HG02885 (cell line): ENCODE measurements at regions not wholly inside any gene's neighbourhood (a gene's known extent, or its start where the extent isn't known, plus 50 kb on each side); places are given as distances from the start of the nearest gene placed in this dataset.

Experiments
- ATAC-seq: cut with Tn5 transposase; IDR thresholded peaks from one replicate; pipeline ENCODE4 v1.9.1; 2021; ENCODE audit warnings: mild to moderate bottlenecking; ENCODE audit not compliant: unreplicated experiment, poor library complexity

- ATAC-seq = no peak
Observed at GRCh38 chr10:52438119-52438518, 124.0 kb downstream of the DKK1 start.

- no peak for ATAC-seq
Observed at GRCh38 chr10:52440612-52441285, 126.7 kb downstream of the DKK1 start.

- ATAC-seq = no peak
Observed at GRCh38 chr10:52442576-52442975, 128.5 kb downstream of the DKK1 start.

GRCh38 chr10:52443419-52444388, 129.6 kb downstream of the DKK1 start:
- no peak for ATAC-seq

GRCh38 chr10:52446391-52446790, 132.3 kb downstream of the DKK1 start:
- ATAC-seq = no peak

GRCh38 chr10:52447931-52448353, 133.9 kb downstream of the DKK1 start:
- no peak for ATAC-seq

GRCh38 chr10:52450762-52451291, 136.7 kb downstream of the DKK1 start:
- ATAC-seq = no peak

GRCh38 chr10:52451817-52452216, 137.7 kb downstream of the DKK1 start:
- no peak for ATAC-seq

GRCh38 chr10:52452600-52453493, 138.8 kb downstream of the DKK1 start:
- no peak for ATAC-seq

- ATAC-seq = no peak
Observed at GRCh38 chr10:52453501-52453900, 139.4 kb downstream of the DKK1 start.

GRCh38 chr10:52454491-52454890, 140.4 kb downstream of the DKK1 start:
- no peak for ATAC-seq

GRCh38 chr10:52455098-52455497, 141.0 kb downstream of the DKK1 start:
- ATAC-seq = no peak

- no peak for ATAC-seq
Observed at GRCh38 chr10:52459097-52459496, 145.0 kb downstream of the DKK1 start.

GRCh38 chr10:52463826-52464225, 149.7 kb downstream of the DKK1 start:
- ATAC-seq = no peak

- no peak for ATAC-seq
Observed at GRCh38 chr10:52464368-52465124, 150.5 kb downstream of the DKK1 start.

- ATAC-seq = peak; percentile 44
Observed at GRCh38 chr10:52465202-52465601, 151.1 kb downstream of the DKK1 start.

- ATAC-seq = no peak
Observed at GRCh38 chr10:52466464-52466863, 152.4 kb downstream of the DKK1 start.

- no peak for ATAC-seq
Observed at GRCh38 chr10:52469970-52470705, 156.1 kb downstream of the DKK1 start.
